BLaER1 treated with 17β-estradiol and CSF1 and Interleukin-3, amounts not matched to agents 10 nM and 100 nM (cell line): ENCODE measurements at regions not wholly inside any gene's neighbourhood (a gene's known extent, or its start where the extent isn't known, plus 50 kb on each side); places are given as distances from the start of the nearest gene placed in this dataset.
A peak's percentile ranks its signal among the peaks of the same experiment; 100 is the strongest.
"Not testable (repeated sequence)": the region's sequence is repeated elsewhere in the genome, so short reads cannot be mapped to it uniquely, and the experiment has no call there.

Experiments
- H3K27ac ChIP-seq, 11 experiments: shearing (Covaris generic); formaldehyde crosslinking; 2 replicates each; pipeline ENCODE4 v1.8.1; 2022
- H3K27me3 ChIP-seq, 11 experiments: shearing (Covaris generic); formaldehyde crosslinking; 2 replicates each; pipeline ENCODE4 v1.8.1; 2022
- H3K36me3 ChIP-seq, 11 experiments: shearing (Covaris generic); formaldehyde crosslinking; 2 replicates each; pipeline ENCODE4 v1.8.1; 2022
- H3K4me1 ChIP-seq, 10 experiments: shearing (Covaris generic); formaldehyde crosslinking; 2 replicates each; pipeline ENCODE4 v1.8.1; 2022
- H3K4me2 ChIP-seq, 11 experiments: shearing (Covaris generic); formaldehyde crosslinking; 2 replicates each; pipeline ENCODE4 v1.8.1; 2022
- H3K4me3 ChIP-seq, 10 experiments: shearing (Covaris generic); formaldehyde crosslinking; 2 replicates each; pipeline ENCODE4 v1.8.1; 2022
- H3K9ac ChIP-seq, 11 experiments: shearing (Covaris generic); formaldehyde crosslinking; 2 replicates each; pipeline ENCODE4 v1.8.1; 2022
- H3K9me3 ChIP-seq, 11 experiments: shearing (Covaris generic); formaldehyde crosslinking; replicated peaks in 1 of 11; 2 replicates each; pipeline ENCODE4 v1.8.1; 2022
- H4K20me1 ChIP-seq, 11 experiments: shearing (Covaris generic); formaldehyde crosslinking; 2 replicates each; pipeline ENCODE4 v1.8.1; 2022
- Cebpa-rat ChIP-seq, 11 experiments: shearing (Covaris generic); IDR thresholded peaks; 2 replicates each; pipeline ENCODE4 v1.8.1; 2022

DNA sequence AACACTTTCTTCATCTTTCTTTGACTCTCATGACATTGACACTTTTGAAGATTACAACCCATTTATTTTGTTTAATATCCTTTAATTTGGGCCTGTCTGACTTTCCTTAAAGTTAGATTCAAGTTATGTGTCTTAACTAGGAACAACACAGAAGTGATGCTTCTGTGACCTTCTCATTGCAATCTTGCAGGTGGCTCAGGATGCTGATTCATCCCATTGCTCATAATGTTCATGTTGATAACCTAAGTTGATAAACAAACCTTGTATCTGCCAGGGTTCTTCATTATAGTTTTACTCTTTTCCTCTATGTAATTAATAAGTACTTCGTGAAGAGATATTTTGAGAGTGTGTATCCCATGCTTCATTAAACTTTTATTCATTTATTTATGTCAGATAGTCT is 107.2 kb upstream of the SHB start:
- Histone ChIP-seq H3K4me1 (peaks cover 15 to 38% (median 28%) of the 10 kb centered on the region in 10 experiments), H3K27ac (no peak overlapping the region), H3K9ac (no peak overlapping the region), H3K4me2 (no peak overlapping the region), H3K27me3 (no peaks in the 10 kb centered on the region), H3K4me3 (no peak overlapping the region), H3K9me3 (peaks cover 9 to 16% (median 10%) of the 10 kb centered on the region in 11 experiments), H3K36me3 (no peaks in the 10 kb centered on the region), H4K20me1 (no peaks in the 10 kb centered on the region)
- no peak for TF ChIP-seq Cebpa-rat (IDR thresholded peaks at IDR 0.05)

GRCh38 chr9:38175423-38175822 is 106.4 kb upstream of the SHB start:
- Histone ChIP-seq H3K9ac (no peak overlapping the region), H4K20me1 (no peaks in the 10 kb centered on the region), H3K9me3 (peaks cover 17 to 24% (median 18%) of the 10 kb centered on the region in 11 experiments), H3K27me3 (no peaks in the 10 kb centered on the region), H3K4me1 (peaks cover 15 to 30% (median 21%) of the 10 kb centered on the region in 10 experiments), H3K27ac (no peak overlapping the region), H3K4me3 (no peak overlapping the region), H3K4me2 (no peak overlapping the region), H3K36me3 (no peaks in the 10 kb centered on the region; a peak in 1 of 22 replicates)
- TF ChIP-seq Cebpa-rat (IDR thresholded peaks at IDR 0.05) = no peak

DNA sequence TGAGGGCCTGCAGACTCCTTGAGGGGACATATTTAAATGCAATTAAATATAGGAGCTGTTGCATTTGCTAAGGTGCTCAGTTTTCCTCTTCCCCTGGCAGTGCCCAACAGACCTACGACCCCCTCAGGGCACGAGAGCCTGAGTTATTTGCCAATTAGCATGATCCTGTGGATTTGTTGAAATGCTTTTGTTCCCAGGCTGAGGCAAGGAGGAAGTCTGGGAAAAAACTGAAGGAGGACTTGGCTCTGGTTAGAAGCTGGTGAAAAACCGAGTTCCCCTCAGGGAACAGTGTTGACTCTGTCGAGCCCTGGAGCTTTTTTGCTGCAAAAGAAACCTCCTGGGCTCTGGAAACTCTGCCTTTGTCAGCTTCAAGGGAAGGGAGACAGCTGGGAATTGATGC is 103.6 kb upstream of the SHB start:
- no peaks in the 10 kb centered on the region for H4K20me1 ChIP-seq
- no peak overlapping the region for H3K4me2 ChIP-seq
- H3K36me3 ChIP-seq = no peaks in the 10 kb centered on the region; a peak in 2 of 22 replicates
- H3K9ac ChIP-seq = no peak overlapping the region
- peaks cover 31 to 40% (median 34%) of the 10 kb centered on the region in 11 experiments for H3K9me3 ChIP-seq
- TF ChIP-seq Cebpa-rat (IDR thresholded peaks at IDR 0.05) = no peak
- H3K27me3 ChIP-seq = no peaks in the 10 kb centered on the region
- H3K27ac ChIP-seq = no peak overlapping the region
- H3K4me1 ChIP-seq = peaks cover 3 to 12% (median 6%) of the 10 kb centered on the region in 10 experiments
- H3K4me3 ChIP-seq = no peak overlapping the region

GRCh38 chr9:38171926-38172325 is 102.9 kb upstream of the SHB start:
- Histone ChIP-seq H3K9ac (no peak overlapping the region), H3K36me3 (no peaks in the 10 kb centered on the region; a peak in 2 of 22 replicates), H3K27me3 (no peaks in the 10 kb centered on the region), H3K9me3 (peaks cover 31 to 40% (median 34%) of the 10 kb centered on the region in 11 experiments), H4K20me1 (no peaks in the 10 kb centered on the region; a peak in 1 of 22 replicates), H3K4me3 (no peak overlapping the region), H3K27ac (no peak overlapping the region), H3K4me1 (peaks cover 0 to 12% (median 0%) of the 10 kb centered on the region in 10 experiments; a peak in 7 of 20 replicates), H3K4me2 (no peak overlapping the region)
- TF ChIP-seq Cebpa-rat (IDR thresholded peaks at IDR 0.05) = no peak

DNA sequence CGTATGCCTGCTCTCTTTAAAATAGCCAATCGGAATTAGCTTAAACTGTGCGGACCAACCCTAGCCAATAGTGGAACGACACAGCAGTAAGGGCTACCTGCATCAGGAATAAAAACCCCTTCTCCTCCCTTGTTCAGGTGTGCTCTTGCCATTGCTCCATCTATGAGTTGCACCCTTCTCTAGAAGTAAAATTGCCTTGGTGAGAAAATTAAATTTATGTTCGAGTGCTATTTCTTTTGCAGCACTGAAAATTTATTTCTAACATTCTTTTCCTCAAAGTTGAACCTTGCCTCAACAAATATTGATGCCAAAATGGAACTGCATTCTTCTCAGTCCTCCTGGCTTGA is 102.5 kb upstream of the SHB start:
- Histone ChIP-seq H3K4me2 (no peak overlapping the region), H3K27ac (no peak overlapping the region), H3K27me3 (no peaks in the 10 kb centered on the region)

DNA sequence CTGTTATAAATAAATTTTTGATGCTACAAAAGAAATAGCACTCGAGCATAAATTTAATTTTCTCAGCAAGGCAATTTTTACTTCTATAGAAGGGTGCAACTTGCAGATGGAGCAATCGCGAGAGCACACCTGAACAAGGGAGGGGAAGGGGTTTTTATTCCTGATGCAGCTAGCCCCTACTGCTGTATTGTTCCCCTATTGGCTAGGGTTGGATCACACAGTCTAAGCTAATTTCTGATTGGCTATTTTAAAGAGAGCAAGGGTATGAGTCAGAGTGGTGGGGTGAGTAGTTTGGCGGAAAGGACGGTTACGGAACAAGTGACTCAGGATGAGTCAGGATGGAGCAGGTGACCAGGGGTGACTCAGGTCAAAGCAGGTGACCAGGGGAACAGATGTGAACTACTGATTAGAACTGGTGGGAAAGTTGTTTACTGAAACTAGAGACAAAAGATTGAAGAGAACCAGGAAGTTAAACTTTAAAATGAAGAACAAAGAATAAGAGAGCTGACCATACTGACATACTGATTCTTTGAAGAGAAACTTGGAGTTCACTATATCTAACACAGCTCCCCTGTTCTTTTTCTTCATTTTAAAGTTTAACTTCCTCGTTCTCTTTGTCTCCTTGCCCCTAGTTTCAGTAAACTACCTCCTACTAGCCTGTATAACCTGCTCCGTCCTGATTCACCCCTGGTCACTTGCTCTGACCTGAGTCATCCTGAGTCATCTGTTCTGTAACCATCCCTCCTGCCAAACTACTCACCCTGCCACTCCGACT is 101.9 kb upstream of the SHB start:
- not testable (repeated sequence) for H3K27me3 ChIP-seq, H3K36me3 ChIP-seq, H4K20me1 ChIP-seq, H3K27ac ChIP-seq, H3K4me3 ChIP-seq, H3K4me2 ChIP-seq, H3K9ac ChIP-seq
- Histone ChIP-seq H3K9me3 (peaks cover 31 to 40% (median 34%) of the 10 kb centered on the region in 11 experiments), H3K4me1 (peaks cover 0 to 12% (median 1%) of the 10 kb centered on the region in 10 experiments; a peak in 9 of 20 replicates)

More for the DNA sequence above, 102.5 kb upstream of the SHB start:
- TF ChIP-seq Cebpa-rat (IDR thresholded peaks at IDR 0.05) = no peak
- H3K9ac ChIP-seq = no peak overlapping the region
- peaks cover 0 to 12% (median 0%) of the 10 kb centered on the region in 10 experiments; a peak in 7 of 20 replicates for H3K4me1 ChIP-seq
- no peaks in the 10 kb centered on the region; a peak in 1 of 22 replicates for H4K20me1 ChIP-seq
- H3K4me3 ChIP-seq = no peak overlapping the region
- peaks cover 31 to 40% (median 34%) of the 10 kb centered on the region in 11 experiments for H3K9me3 ChIP-seq
- no peaks in the 10 kb centered on the region; a peak in 2 of 22 replicates for H3K36me3 ChIP-seq

GRCh38 chr9:38170155-38170554 is 101.1 kb upstream of the SHB start:
- not testable (repeated sequence) for H3K9ac ChIP-seq, H4K20me1 ChIP-seq, H3K4me2 ChIP-seq, H3K36me3 ChIP-seq, H3K27me3 ChIP-seq, H3K27ac ChIP-seq
- Histone ChIP-seq H3K4me3 (0 out of 20 replicates have a peak overlapping the region, but pooled peaks of 1 of the 10 experiments have one; percentile 4), H3K4me1 (peaks cover 0 to 12% (median 8%) of the 10 kb centered on the region in 10 experiments; a peak in 18 of 20 replicates), H3K9me3 (peaks cover 31 to 40% (median 34%) of the 10 kb centered on the region in 11 experiments)

DNA sequence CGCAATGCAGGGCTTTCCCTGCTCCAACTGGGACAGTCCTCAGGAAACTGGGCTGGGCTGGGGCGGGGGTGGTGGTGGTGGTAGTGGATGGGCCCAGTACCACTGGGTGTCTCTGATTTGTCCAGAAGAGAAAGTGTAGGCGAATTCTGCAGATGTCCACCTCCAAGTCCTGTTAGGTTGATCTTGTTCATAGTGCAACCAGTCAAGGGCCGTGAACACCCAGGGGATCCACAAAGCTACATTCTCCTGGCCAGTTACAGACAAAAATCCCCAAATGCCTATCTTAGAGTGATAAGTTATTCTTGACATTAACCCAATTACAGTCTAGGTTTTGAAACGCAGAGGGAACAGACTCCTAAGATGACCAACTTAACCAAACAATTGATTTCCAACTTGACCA is 97.5 kb upstream of the SHB start:
- no peaks in the 10 kb centered on the region; a peak in 2 of 22 replicates for H3K36me3 ChIP-seq
- no peak overlapping the region for H3K4me2 ChIP-seq
- H3K4me3 ChIP-seq = no peak overlapping the region
- H3K27ac ChIP-seq = no peak overlapping the region
- TF ChIP-seq Cebpa-rat (IDR thresholded peaks at IDR 0.05) = no peak
- H4K20me1 ChIP-seq = no peaks in the 10 kb centered on the region; a peak in 1 of 22 replicates
- no peaks in the 10 kb centered on the region for H3K27me3 ChIP-seq
- H3K9me3 ChIP-seq = peaks cover 24 to 28% (median 27%) of the 10 kb centered on the region in 11 experiments
- H3K9ac ChIP-seq = no peak overlapping the region
- peaks cover 12 to 31% (median 20%) of the 10 kb centered on the region in 10 experiments for H3K4me1 ChIP-seq

GRCh38 chr9:38164659-38165221 is 95.7 kb upstream of the SHB start:
- no peak overlapping the region for H3K4me3 ChIP-seq
- no peaks in the 10 kb centered on the region for H3K27me3 ChIP-seq
- H3K27ac ChIP-seq = no peak overlapping the region
- H3K36me3 ChIP-seq = no peaks in the 10 kb centered on the region
- TF ChIP-seq Cebpa-rat (IDR thresholded peaks at IDR 0.05) = no peak
- H3K9me3 ChIP-seq = peaks cover 7 to 11% (median 9%) of the 10 kb centered on the region in 11 experiments
- peaks cover 12 to 31% (median 20%) of the 10 kb centered on the region in 10 experiments for H3K4me1 ChIP-seq
- H4K20me1 ChIP-seq = no peaks in the 10 kb centered on the region; a peak in 1 of 22 replicates
- H3K9ac ChIP-seq = no peak overlapping the region
- peak overlapping the region in 10 of 11 experiments; percentile 15 to 83 (median 66); a peak in 19 of 22 replicates for H3K4me2 ChIP-seq
